Mesothelial cell of epicardium (in vitro differentiated cells): ENCODE measurements at regions not wholly inside any gene's neighbourhood (a gene's known extent, or its start where the extent isn't known, plus 50 kb on each side); places are given as distances from the start of the nearest gene placed in this dataset.

ENCODE experiments used
- DNase-seq, 2 experiments: peaks; one replicate each; pipeline ENCODE4 v3.0.0; 2021; ENCODE audit warnings: low spot score in 2 of 2; ENCODE audit not compliant: unreplicated experiment in 2 of 2
- H3K27ac Mint-ChIP-seq: 2 replicates; pipeline ENCODE4 v1.8.0; 2021; ENCODE audit warnings: mixed read lengths
- H3K27me3 Mint-ChIP-seq: 2 replicates; pipeline ENCODE4 v1.8.0; 2021; ENCODE audit warnings: low read depth, mixed read lengths
- H3K36me3 Mint-ChIP-seq: 2 replicates; pipeline ENCODE4 v1.8.0; 2021; ENCODE audit warnings: mixed read lengths
- H3K4me1 Mint-ChIP-seq: 2 replicates; pipeline ENCODE4 v1.8.0; 2021; ENCODE audit warnings: mixed read lengths
- H3K4me3 Mint-ChIP-seq: 2 replicates; pipeline ENCODE4 v1.8.0; 2021; ENCODE audit warnings: mild to moderate bottlenecking, moderate library complexity, mixed read lengths
- H3K9me3 Mint-ChIP-seq: 2 replicates; pipeline ENCODE4 v1.8.0; 2021; ENCODE audit warnings: mixed read lengths
- CTCF ChIP-seq: fragments of 200-600 bp; sonication (generic); IDR thresholded peaks from one replicate; pipeline ENCODE4 v1.5.0; 2021; ENCODE audit warnings: antibody characterized with exemption; ENCODE audit not compliant: unreplicated experiment

DNA sequence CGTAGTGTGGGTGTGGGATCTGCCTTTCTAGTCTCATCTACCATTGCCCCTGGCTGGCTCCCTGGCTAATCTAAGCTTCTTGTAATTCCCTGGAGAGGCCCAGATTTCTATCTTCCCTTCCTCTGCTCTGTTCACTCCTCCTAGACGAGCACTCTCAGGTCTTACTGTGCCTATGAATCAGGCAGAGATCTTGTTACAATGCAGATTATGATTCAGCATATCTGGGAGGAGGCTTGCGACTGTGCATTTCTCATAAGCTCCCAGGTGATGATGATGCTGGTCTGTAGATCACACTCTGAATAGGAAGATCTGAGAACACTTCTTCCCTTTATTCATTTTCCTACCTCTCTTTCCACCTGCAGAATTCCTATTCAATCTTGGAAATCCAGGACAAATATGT, 200.1 kb downstream of the CBLN1 start:
- H3K9me3 Mint-ChIP-seq = peaks cover 22% of the 10 kb centered on the region
- DNase-seq = no peak
- no peak overlapping the region for H3K27ac Mint-ChIP-seq
- no peak for TF ChIP-seq CTCF
- no peaks in the 10 kb centered on the region for H3K4me1 Mint-ChIP-seq
- H3K4me3 Mint-ChIP-seq = no peak overlapping the region
- H3K36me3 Mint-ChIP-seq = no peaks in the 10 kb centered on the region
- H3K27me3 Mint-ChIP-seq = no peaks in the 10 kb centered on the region

GRCh38 chr16:49081086-49081485, 200.6 kb downstream of the CBLN1 start:
- H3K36me3 Mint-ChIP-seq = no peaks in the 10 kb centered on the region
- no peaks in the 10 kb centered on the region for H3K27me3 Mint-ChIP-seq
- DNase-seq = no peak
- no peak for TF ChIP-seq CTCF
- H3K9me3 Mint-ChIP-seq = peaks cover 22% of the 10 kb centered on the region
- H3K4me3 Mint-ChIP-seq = no peak overlapping the region
- no peak overlapping the region for H3K27ac Mint-ChIP-seq
- H3K4me1 Mint-ChIP-seq = no peaks in the 10 kb centered on the region

DNA sequence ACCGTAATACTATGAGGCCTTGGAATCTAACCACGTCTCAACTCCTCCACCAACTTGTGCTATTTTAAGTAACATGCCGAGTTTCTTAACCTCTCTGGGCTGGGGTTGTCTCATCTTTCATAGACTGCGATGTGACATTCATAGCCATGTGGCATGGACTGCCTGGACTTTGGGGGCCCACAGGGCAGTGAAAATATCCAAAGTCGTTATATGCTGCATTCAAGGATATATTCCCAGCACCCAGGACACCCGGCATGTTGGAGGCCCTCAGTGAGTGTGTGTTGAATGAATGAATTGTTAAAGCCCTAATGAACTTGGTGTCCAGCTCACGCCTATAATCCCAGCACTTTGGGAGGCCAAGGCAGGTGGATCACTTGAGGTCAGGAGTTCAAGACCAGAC, 203.1 kb downstream of the CBLN1 start:
- Mint-ChIP-seq H3K4me1 (no peaks in the 10 kb centered on the region), H3K27ac (no peak overlapping the region), H3K36me3 (no peaks in the 10 kb centered on the region), H3K9me3 (peaks cover 4% of the 10 kb centered on the region), H3K27me3 (no peaks in the 10 kb centered on the region), H3K4me3 (no peak overlapping the region)
- no peak for DNase-seq
- TF ChIP-seq CTCF = no peak

GRCh38 chr16:49078104-49078503, 203.5 kb downstream of the CBLN1 start:
- DNase-seq = no peak
- Mint-ChIP-seq H3K27me3 (no peaks in the 10 kb centered on the region), H3K9me3 (peaks cover 4% of the 10 kb centered on the region), H3K36me3 (no peaks in the 10 kb centered on the region), H3K4me3 (no peak overlapping the region), H3K4me1 (no peaks in the 10 kb centered on the region), H3K27ac (no peak overlapping the region)
- no peak for TF ChIP-seq CTCF

GRCh38 chr16:49075709-49076108, 205.9 kb downstream of the CBLN1 start:
- Mint-ChIP-seq H3K36me3 (no peaks in the 10 kb centered on the region), H3K9me3 (peaks cover 4% of the 10 kb centered on the region), H3K4me3 (no peak overlapping the region), H3K27ac (no peak overlapping the region), H3K4me1 (no peaks in the 10 kb centered on the region), H3K27me3 (no peaks in the 10 kb centered on the region)
- no peak for DNase-seq
- TF ChIP-seq CTCF = no peak

GRCh38 chr16:49068224-49068623, 213.4 kb downstream of the CBLN1 start:
- no peak overlapping the region for H3K4me3 Mint-ChIP-seq
- no peak for DNase-seq
- H3K27ac Mint-ChIP-seq = no peak overlapping the region
- no peaks in the 10 kb centered on the region for H3K4me1 Mint-ChIP-seq
- no peaks in the 10 kb centered on the region for H3K36me3 Mint-ChIP-seq
- peaks cover 4% of the 10 kb centered on the region for H3K9me3 Mint-ChIP-seq
- no peak for TF ChIP-seq CTCF
- no peaks in the 10 kb centered on the region for H3K27me3 Mint-ChIP-seq
